HepG2 (cell line): ENCODE measurements at regions not wholly inside any gene's neighbourhood (a gene's known extent, or its start where the extent isn't known, plus 50 kb on each side); places are given as distances from the start of the nearest gene placed in this dataset.

Experiments
- ATAC-seq: fragments of 200-7000 bp; cut with Tn5 transposase; 3 replicates; pipeline ENCODE4 v1.9.1; 2020; ENCODE audit warnings: mild to moderate bottlenecking, moderate library complexity
- BruUV-seq: library from RNA; stranded (reverse); fragments of 400-500 nt; replicated peaks from 2 replicates; lab custom pipeline; 2021; lab: Mats Ljungman, UMichigan
- CTCF ChIA-PET: fragments of 300-600 bp; formaldehyde crosslinking; extraction: SDS; loops from one replicate; lab custom pipeline; 2021; ENCODE audit warnings: low total read pairs, inconsistent platforms, low intra/inter-chr PET ratio; lab: Yijun Ruan, JAX
- POLR2A ChIA-PET: fragments of 350-600 bp; sonication (Branson Sonifier 250); formaldehyde crosslinking; loops from one replicate; lab custom pipeline; 2020; ENCODE audit warnings: antibody characterized with exemption, inconsistent platforms; lab: Yijun Ruan, JAX
- DNase-seq: peaks from one replicate; pipeline ENCODE4 v3.0.0-alpha.2; 2015; ENCODE audit warnings: low spot score
- FAIRE-seq: peaks from 3 replicates; lab custom pipeline; 2011; peaks lifted over from hg19 to GRCh38; lab: Jason Lieb, UNC
- H2AFZ ChIP-seq: one replicate; pipeline ENCODE4 v1.6.1; 2011; ENCODE audit warnings: low read length, inconsistent platforms
- H3K27ac ChIP-seq: fragments of 300-600 bp; 3 replicates; pipeline ENCODE4 v1.8.0; 2011; ENCODE audit warnings: mixed run types, mild to moderate bottlenecking, mixed read lengths, low read length, inconsistent platforms; ENCODE audit not compliant: insufficient read depth; ENCODE audit errors: extremely low read length
- H3K27me3 ChIP-seq, 2 experiments: fragments of 200-600 bp in 1 of 2; 2 replicates in 1 of 2; 3 replicates in 1 of 2; pipeline versions ENCODE4 v1.6.0 to v1.8.0; 2011; ENCODE audit warnings: low read length in 2 of 2, mild to moderate bottlenecking in 2 of 2, moderate library complexity in 2 of 2, inconsistent platforms in 1 of 2; ENCODE audit not compliant: insufficient read depth in 2 of 2, control insufficient read depth in 1 of 2
- H3K36me3 ChIP-seq, 2 experiments: fragments of 200-600 bp in 1 of 2; replicated peaks in 1 of 2; 2 replicates in 1 of 2; 3 replicates in 1 of 2; pipeline versions ENCODE4 v1.5.1 to v1.8.0; 2011; ENCODE audit warnings: low read length in 2 of 2, inconsistent platforms in 1 of 2; ENCODE audit not compliant: insufficient read depth in 2 of 2, control insufficient read depth in 1 of 2
- H3K4me1 ChIP-seq: 2 replicates; pipeline ENCODE4 v1.5.1; 2012; ENCODE audit warnings: low read length, inconsistent platforms; ENCODE audit not compliant: insufficient read depth
- H3K4me2 ChIP-seq: 2 replicates; pipeline ENCODE4 v1.6.0; 2011; ENCODE audit warnings: low read depth, low read length, inconsistent platforms
- H3K4me3 ChIP-seq, 3 experiments: fragments of 200-600 bp in 1 of 3; sonication (generic), shearing (Covaris generic) in 1 of 3; replicated peaks in 1 of 3; 2 replicates each; pipeline ENCODE4 v1.5.1; 2011 to 2016; ENCODE audit warnings: low read length in 3 of 3, inconsistent platforms in 2 of 3, low read depth in 2 of 3, mild to moderate bottlenecking in 2 of 3, control low read depth in 1 of 3, mixed read lengths in 1 of 3; ENCODE audit not compliant: insufficient read depth in 1 of 3
- H3K79me2 ChIP-seq: one replicate; pipeline ENCODE4 v1.6.1; 2011; ENCODE audit warnings: low read length, inconsistent platforms; ENCODE audit not compliant: insufficient read depth
- H3K9ac ChIP-seq: 2 replicates; pipeline ENCODE4 v1.6.0; 2011; ENCODE audit warnings: mild to moderate bottlenecking, low read depth, low read length, inconsistent platforms; ENCODE audit not compliant: insufficient read depth
- H3K9me3 ChIP-seq: 2 replicates; pipeline ENCODE4 v1.5.1; 2012; ENCODE audit warnings: mild to moderate bottlenecking, low read length
- H4K20me1 ChIP-seq: 2 replicates; pipeline ENCODE4 v1.6.0; 2011; ENCODE audit warnings: inconsistent platforms, mild to moderate bottlenecking, low read length, moderate library complexity; ENCODE audit not compliant: insufficient read depth
- CCAR2 ChIP-seq: fragments of 200-400 bp; formaldehyde crosslinking; optimal IDR thresholded peaks from 2 replicates; pipeline ENCODE3; 2018; ENCODE audit warnings: low read depth, mild to moderate bottlenecking, low read length, moderate library complexity
- CHD2 ChIP-seq: IDR thresholded peaks from 2 replicates; pipeline ENCODE4 v1.6.1; 2011; ENCODE audit warnings: low read depth, low read length, improper control_type of control experiment
- CTCF ChIP-seq: sonication (generic); formaldehyde crosslinking; IDR thresholded peaks from 2 replicates; pipeline ENCODE4 v1.5.0; 2020; ENCODE audit warnings: mild to moderate bottlenecking, missing genetic modification reagents, moderate library complexity
- DNMT1 ChIP-seq: sonication (generic); formaldehyde crosslinking; IDR thresholded peaks from 2 replicates; pipeline ENCODE4 v1.5.1; 2020; ENCODE audit warnings: mild to moderate bottlenecking, missing genetic modification reagents
- GABPA ChIP-seq, 2 experiments: IDR thresholded peaks; 2 replicates each; pipeline ENCODE4 v1.6.1; 2011 to 2016; ENCODE audit warnings: low read depth in 2 of 2, low read length in 1 of 2, missing biosample characterization in 1 of 2, missing genetic modification characterization in 1 of 2
- IKZF1 ChIP-seq: fragments of 450-650 bp; IDR thresholded peaks from 2 replicates; pipeline ENCODE4 v1.7.1; 2016
- PRDM10 ChIP-seq: sonication (generic); formaldehyde crosslinking; IDR thresholded peaks from 2 replicates; pipeline ENCODE4 v1.4.0; 2020; ENCODE audit warnings: low read depth, missing genetic modification reagents
- STAG1 ChIP-seq: sonication (generic); formaldehyde crosslinking; IDR thresholded peaks from 2 replicates; pipeline ENCODE4 v1.4.0; 2020; ENCODE audit warnings: missing genetic modification reagents
- THAP7 ChIP-seq: sonication (generic); formaldehyde crosslinking; IDR thresholded peaks from 2 replicates; pipeline ENCODE4 v1.8.1; 2023; ENCODE audit warnings: mild to moderate bottlenecking, missing genetic modification reagents
- ZC3H4 ChIP-seq: sonication (generic); formaldehyde crosslinking; IDR thresholded peaks from 2 replicates; pipeline ENCODE4 v1.4.0; 2020; ENCODE audit warnings: missing genetic modification reagents, borderline replicate concordance
- ZNF207 ChIP-seq: fragments of 450-650 bp; IDR thresholded peaks from 2 replicates; pipeline ENCODE4 v1.6.1; 2016; ENCODE audit warnings: antibody characterized with exemption, borderline replicate concordance
- ZNF274 ChIP-seq: sonication (generic); formaldehyde crosslinking; IDR thresholded peaks from 2 replicates; pipeline ENCODE4 v1.5.1; 2020; ENCODE audit warnings: mild to moderate bottlenecking, missing genetic modification reagents
- ZNF468 ChIP-seq: sonication (generic); formaldehyde crosslinking; IDR thresholded peaks from 2 replicates; pipeline ENCODE4 v1.8.0; 2022; ENCODE audit warnings: mild to moderate bottlenecking, moderate library complexity, missing genetic modification reagents
- ZNF484 ChIP-seq: sonication (generic); formaldehyde crosslinking; IDR thresholded peaks from 2 replicates; pipeline ENCODE4 v1.5.1; 2020; ENCODE audit warnings: mild to moderate bottlenecking, low read depth, missing genetic modification reagents, borderline replicate concordance
- ZNF614 ChIP-seq: IDR thresholded peaks from 2 replicates; pipeline ENCODE4 v1.6.1; 2018; ENCODE audit warnings: missing biosample characterization, missing genetic modification reagents, inconsistent platforms, borderline replicate concordance
- ZNF724P ChIP-seq: sonication (generic); formaldehyde crosslinking; IDR thresholded peaks from 2 replicates; pipeline ENCODE4 v1.8.0; 2022; ENCODE audit warnings: missing genetic modification reagents, borderline replicate concordance
- ZNF800 ChIP-seq: sonication (generic); formaldehyde crosslinking; IDR thresholded peaks from 2 replicates; pipeline ENCODE4 v1.4.0; 2020; ENCODE audit warnings: missing genetic modification reagents
- WGBS: methylation state at CpG from one replicate; pipeline ENCODE4 v1.1.6; 2017; ENCODE audit warnings: low lambda C conversion rate; 5-methylcytosine and 5-hydroxymethylcytosine counted together
- in situ Hi-C: cut with HindIII; loops from 2 replicates; pipeline ENCODE4 v1.10.0; 2017; ENCODE audit warnings: low pct_unique_long_range_greater_than_20kb; ENCODE audit not compliant: extremely low pct_ligation_motif_present
- intact Hi-C: fragments of 100-400 bp; cut with micrococcal nuclease; formaldehyde crosslinking; loops from one replicate; pipeline ENCODE4 v1.10.0; 2022; ENCODE audit not compliant: unreplicated experiment

DNA sequence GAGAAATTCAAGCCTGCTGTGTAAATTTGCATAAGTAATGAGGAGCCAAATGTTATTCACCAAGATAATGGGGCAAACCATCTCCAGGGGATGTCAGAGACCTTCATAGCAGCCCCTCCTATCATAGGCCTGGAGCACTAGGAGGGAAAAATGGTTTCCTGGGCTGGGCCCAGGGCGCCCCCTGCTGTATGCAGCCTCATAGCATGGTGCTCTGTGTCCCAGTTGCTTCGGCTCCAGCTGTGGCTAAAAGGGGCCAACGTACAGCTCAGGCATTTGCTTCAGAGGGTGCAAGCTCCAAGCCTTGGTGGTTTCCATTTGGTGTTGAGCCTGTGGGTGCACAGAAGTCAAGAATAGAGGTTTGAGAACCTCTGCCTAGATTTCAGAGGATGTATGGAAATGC, 859.3 kb downstream of the RPA4 start:
- TF ChIP-seq CHD2 = no peak
- TF ChIP-seq ZNF274 (CRISPR knock-in tag) = no peak
- no peak for TF ChIP-seq ZNF614
- TF ChIP-seq ZNF207 = no peak
- TF ChIP-seq ZNF468 (CRISPR knock-in tag) = no peak
- no peak for TF ChIP-seq ZNF484 (CRISPR knock-in tag)
- no peak for TF ChIP-seq DNMT1 (CRISPR knock-in tag)
- TF ChIP-seq CCAR2 = no peak
- TF ChIP-seq THAP7 (CRISPR knock-in tag) = no peak
- TF ChIP-seq ZNF800 = no peak
- TF ChIP-seq GABPA (IDR thresholded peaks at IDR 0.05; ENCODE audit: low read depth, low read length) = no peak
- no peak for TF ChIP-seq GABPA (CRISPR knock-in tag; IDR thresholded peaks at IDR 0.05; ENCODE audit: low read depth)
- TF ChIP-seq CTCF (CRISPR knock-in tag) = peak; percentile 26; the same call in 1 of the 2 replicates
- TF ChIP-seq IKZF1 = no peak
- peak; percentile 28; the same call in 1 of the 2 replicates for TF ChIP-seq STAG1 (CRISPR knock-in tag)
- no peak for TF ChIP-seq PRDM10 (CRISPR knock-in tag)
- TF ChIP-seq ZNF724P (CRISPR knock-in tag) = no peak
- no peak for TF ChIP-seq ZC3H4 (CRISPR knock-in tag)
- CTCF ChIA-PET = no interaction called here
- WGBS = no CpG with 5 or more reads among the region's 3 CpGs

More for the DNA sequence above, 859.3 kb downstream of the RPA4 start:
- Histone ChIP-seq H3K9ac (no peak overlapping the region), H3K27ac (no peak overlapping the region), H3K4me1 (no peaks in the 10 kb centered on the region), H3K9me3 (no peaks in the 10 kb centered on the region), H2AFZ (no peak overlapping the region), H3K4me2 (no peak overlapping the region), H3K79me2 (no peaks in the 10 kb centered on the region), H3K27me3 (no peaks in the 10 kb centered on the region), H3K4me3 (no peak overlapping the region), H3K36me3 (no peaks in the 10 kb centered on the region), H4K20me1 (no peaks in the 10 kb centered on the region)
- no TSS peak for BruUV-seq
- POLR2A ChIA-PET = no interaction called here
- ATAC-seq = no peak
- no peak for FAIRE-seq
- in situ Hi-C loops = no loop called here
- DNase-seq = no peak
- intact Hi-C loops = no loop called here
